HL-60 (cell line): ENCODE measurements at regions not wholly inside any gene's neighbourhood (a gene's known extent, or its start where the extent isn't known, plus 50 kb on each side); places are given as distances from the start of the nearest gene placed in this dataset.

ENCODE experiments used
- GABPA ChIP-seq: IDR thresholded peaks from 2 replicates; pipeline ENCODE4 v1.6.1; 2012; ENCODE audit warnings: low read depth
- POLR2AphosphoS5 ChIP-seq: IDR thresholded peaks from 2 replicates; pipeline ENCODE4 v1.6.1; 2012; ENCODE audit warnings: low read depth
- REST ChIP-seq: IDR thresholded peaks from 2 replicates; pipeline ENCODE4 v1.6.1; 2012; ENCODE audit warnings: low read depth; ENCODE audit not compliant: insufficient replicate concordance
- TF ChIP-seq, protein P1 (sequence below): IDR thresholded peaks from one replicate; pipeline ENCODE4 v1.5.1; 2011; ENCODE audit warnings: low read length, control low read depth, inconsistent platforms; ENCODE audit not compliant: insufficient read depth

DNA sequence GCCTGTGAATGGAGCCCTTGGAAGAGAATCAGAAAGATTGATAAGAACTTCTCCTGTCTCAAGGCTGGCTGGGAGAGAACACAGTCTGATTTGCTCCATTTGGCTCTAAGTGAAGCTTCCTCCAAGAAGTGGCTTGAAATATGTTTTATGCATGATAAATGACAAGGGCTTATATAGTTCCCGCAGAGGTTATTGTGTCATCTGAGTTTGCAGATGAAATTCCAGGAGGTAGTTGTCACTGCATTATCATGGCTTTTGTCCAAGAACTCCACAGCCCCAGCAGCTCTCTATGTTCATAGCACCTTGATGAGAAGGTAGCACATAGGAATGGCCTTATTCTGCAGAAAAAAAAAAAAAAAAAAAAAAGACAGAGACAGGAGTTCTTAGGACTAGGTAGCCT, 108.5 kb downstream of the DACT1 start:
- TF ChIP-seq REST (no peak), GABPA (no peak), POLR2AphosphoS5 (no peak)
- TF ChIP-seq, protein P1, sequence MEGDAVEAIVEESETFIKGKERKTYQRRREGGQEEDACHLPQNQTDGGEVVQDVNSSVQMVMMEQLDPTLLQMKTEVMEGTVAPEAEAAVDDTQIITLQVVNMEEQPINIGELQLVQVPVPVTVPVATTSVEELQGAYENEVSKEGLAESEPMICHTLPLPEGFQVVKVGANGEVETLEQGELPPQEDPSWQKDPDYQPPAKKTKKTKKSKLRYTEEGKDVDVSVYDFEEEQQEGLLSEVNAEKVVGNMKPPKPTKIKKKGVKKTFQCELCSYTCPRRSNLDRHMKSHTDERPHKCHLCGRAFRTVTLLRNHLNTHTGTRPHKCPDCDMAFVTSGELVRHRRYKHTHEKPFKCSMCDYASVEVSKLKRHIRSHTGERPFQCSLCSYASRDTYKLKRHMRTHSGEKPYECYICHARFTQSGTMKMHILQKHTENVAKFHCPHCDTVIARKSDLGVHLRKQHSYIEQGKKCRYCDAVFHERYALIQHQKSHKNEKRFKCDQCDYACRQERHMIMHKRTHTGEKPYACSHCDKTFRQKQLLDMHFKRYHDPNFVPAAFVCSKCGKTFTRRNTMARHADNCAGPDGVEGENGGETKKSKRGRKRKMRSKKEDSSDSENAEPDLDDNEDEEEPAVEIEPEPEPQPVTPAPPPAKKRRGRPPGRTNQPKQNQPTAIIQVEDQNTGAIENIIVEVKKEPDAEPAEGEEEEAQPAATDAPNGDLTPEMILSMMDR: no peak
